ENCODE measurements at regions not wholly inside any gene's neighbourhood (a gene's known extent, or its start where the extent isn't known, plus 50 kb on each side); places are given as distances from the start of the nearest gene placed in this dataset.

- no TSS peak for BruUV-seq (replicated peaks)
- FAIRE-seq, result no peak
Measured at GRCh38 chr12:107847830-107848229, 73.3 kb downstream of the ASCL4 start.

More at GRCh38 chr12:107847830-107848229, 73.3 kb downstream of the ASCL4 start:
- in situ Hi-C loops (cut with MboI), result no loop called here
- Histone ChIP-seq H3K27me3 (ENCODE audit: control insufficient read depth in 2 of 2, insufficient read depth in 2 of 2, low read length in 2 of 2) (peaks cover 28 to 41% of the 10 kb centered on the region in 2 experiments; a peak in 4 of 5 replicates), H3K36me3 (ENCODE audit: control insufficient read depth, insufficient read depth, low read length) (no peaks in the 10 kb centered on the region), H3K9me1 (ENCODE audit: control insufficient read depth, insufficient read depth, low read length) (no peaks in the 10 kb centered on the region), H3K4me3 (no peak overlapping the region), H3K79me2 (ENCODE audit: control insufficient read depth, insufficient read depth, low read length) (no peaks in the 10 kb centered on the region), H4K20me1 (replicated peaks; ENCODE audit: control insufficient read depth, insufficient read depth, low read length) (no peaks in the 10 kb centered on the region), H3K27ac (ENCODE audit: extremely low read depth, low read depth, low read length) (no peak overlapping the region), H3K4me1 (replicated peaks in 1 of 2; ENCODE audit: control insufficient read depth in 2 of 2, insufficient read depth in 2 of 2, low read length in 2 of 2) (peaks cover 0 to 21% of the 10 kb centered on the region in 2 experiments; a peak in 1 of 5 replicates), H2AFZ (ENCODE audit: low read depth, low read length) (no peak overlapping the region), H3K9ac (ENCODE audit: insufficient read depth in 1 of 2, low read depth in 2 of 2, low read length in 2 of 2) (no peak overlapping the region), H3K4me2 (ENCODE audit: insufficient read depth, low read length) (no peak overlapping the region), H3K9me3 (replicated peaks; ENCODE audit: control insufficient read depth, insufficient read depth, low read depth, low read length) (no peaks in the 10 kb centered on the region)
- ChIA-PET POLR2A (interaction anchor here (1.3 kb wide), 1 partner anchor 11 kb away, joined by 5 read pairs; no protein-coding TSS in a partner anchor), CTCF (ENCODE audit: low intra/inter-chr PET ratio) (no interaction called here)
- WGBS (ENCODE audit: insufficient coverage, low coverage, missing lambda C conversion rate), result 0% methylated on average over 3 of the region's 3 CpGs
- no peak for DNase-seq (ENCODE audit: extremely low read depth in 1 of 4, low spot score in 3 of 4)
- no peak for ATAC-seq
- intact Hi-C loops (cut with micrococcal nuclease), result no loop called here
- TF ChIP-seq EP400 (IDR thresholded peaks at IDR 0.05) (no peak), RUNX1 (IDR thresholded peaks at IDR 0.05; ENCODE audit: low read depth) (no peak), GMEB1 (CRISPR knock-in tag; IDR thresholded peaks at IDR 0.05) (no peak), YBX1 (IDR thresholded peaks at IDR 0.05) (no peak), SAP30 (IDR thresholded peaks at IDR 0.05; ENCODE audit: borderline replicate concordance, insufficient read depth, low read depth, low read length, poor library complexity, severe bottlenecking) (no peak)

Measured in K562 (cell line).